IPS-15b (cell line): ENCODE measurements at regions not wholly inside any gene's neighbourhood (a gene's known extent, or its start where the extent isn't known, plus 50 kb on each side); places are given as distances from the start of the nearest gene placed in this dataset.

Source experiments
- H3K27me3 ChIP-seq: one replicate; pipeline ENCODE4 v1.6.1; 2013; ENCODE audit warnings: low read length; ENCODE audit not compliant: control insufficient read depth, insufficient read depth
- H3K36me3 ChIP-seq: one replicate; pipeline ENCODE4 v1.6.1; 2013; ENCODE audit warnings: low read length; ENCODE audit not compliant: control insufficient read depth, insufficient read depth
- H3K4me1 ChIP-seq: one replicate; pipeline ENCODE4 v1.6.1; 2013; ENCODE audit warnings: mild to moderate bottlenecking, low read length; ENCODE audit not compliant: control insufficient read depth, insufficient read depth
- H3K4me3 ChIP-seq: one replicate; pipeline ENCODE4 v1.5.1; 2013; ENCODE audit warnings: low read depth, low read length
- H3K9ac ChIP-seq: one replicate; pipeline ENCODE4 v1.6.1; 2013; ENCODE audit warnings: low read depth, mild to moderate bottlenecking, low read length
- H3K9me3 ChIP-seq: one replicate; pipeline ENCODE4 v1.6.1; 2013; ENCODE audit warnings: mild to moderate bottlenecking, low read length; ENCODE audit not compliant: control insufficient read depth, insufficient read depth

DNA sequence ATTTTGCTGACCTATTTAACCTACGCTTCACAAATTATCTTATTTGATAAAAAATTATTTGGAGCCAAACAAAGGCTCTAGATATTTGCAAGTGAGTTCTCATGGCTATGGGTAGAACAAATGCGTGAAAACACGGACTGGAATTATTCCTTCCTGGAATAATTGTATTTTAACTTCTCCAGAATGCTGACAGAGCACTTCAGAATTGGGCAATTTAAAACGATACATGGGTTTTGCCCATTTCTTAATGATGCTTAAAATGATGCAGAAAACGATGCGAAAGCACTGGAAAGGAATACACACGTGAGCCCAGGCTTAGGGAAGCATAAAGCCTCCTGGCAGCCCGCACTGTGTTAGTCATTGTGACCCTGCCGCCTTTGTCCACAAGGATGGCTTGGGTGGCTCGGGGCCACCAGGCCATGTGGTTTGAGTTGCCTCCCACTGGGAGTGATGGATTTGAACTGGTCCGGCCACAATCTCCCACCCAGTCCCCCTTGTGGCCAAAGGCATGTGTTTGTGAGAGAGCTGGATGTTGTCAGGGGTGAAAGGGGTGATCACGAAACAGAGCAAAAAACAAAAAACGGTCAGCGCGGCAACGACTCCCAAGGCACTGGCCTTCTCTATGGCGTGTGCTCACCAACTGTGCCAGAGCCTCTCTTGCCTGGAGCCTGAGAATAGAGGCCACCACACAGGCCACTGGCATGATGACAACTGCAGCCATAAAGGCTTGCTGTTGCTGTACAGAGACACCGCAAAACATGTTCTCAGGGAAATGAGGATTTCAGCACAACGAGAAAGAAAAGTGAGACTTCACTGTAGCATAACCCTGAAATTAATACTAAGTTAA lies 234.2 kb upstream of the ADAMTS16 start:
- H3K9ac ChIP-seq, result no peak overlapping the region
- H3K4me1 ChIP-seq, result no peaks in the 10 kb centered on the region
- no peaks in the 10 kb centered on the region for H3K36me3 ChIP-seq
- H3K27me3 ChIP-seq, result no peaks in the 10 kb centered on the region
- H3K4me3 ChIP-seq, result no peak overlapping the region
- H3K9me3 ChIP-seq, result no peaks in the 10 kb centered on the region

DNA sequence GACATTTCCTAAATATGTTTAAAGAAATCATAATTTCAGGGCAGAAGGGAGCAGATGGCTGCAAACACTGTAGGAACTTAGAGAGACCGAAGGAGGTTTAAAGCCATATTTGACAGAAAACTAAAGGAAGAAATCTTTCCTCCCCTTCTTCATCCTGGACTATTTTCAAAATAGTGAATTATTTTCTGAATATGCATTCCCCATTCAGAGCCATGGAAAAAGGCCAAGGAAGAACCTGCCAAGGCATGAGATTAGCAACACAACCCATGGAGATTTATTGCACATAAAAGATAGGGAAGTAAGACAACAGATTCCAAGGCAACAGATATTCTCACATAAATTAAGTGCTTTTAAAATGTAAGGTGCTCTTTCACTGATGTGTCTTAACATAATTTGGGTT lies 233.3 kb upstream of the ADAMTS16 start:
- Histone ChIP-seq H3K27me3 (no peaks in the 10 kb centered on the region), H3K4me3 (no peak overlapping the region), H3K4me1 (no peaks in the 10 kb centered on the region), H3K36me3 (no peaks in the 10 kb centered on the region), H3K9me3 (no peaks in the 10 kb centered on the region), H3K9ac (no peak overlapping the region)

DNA sequence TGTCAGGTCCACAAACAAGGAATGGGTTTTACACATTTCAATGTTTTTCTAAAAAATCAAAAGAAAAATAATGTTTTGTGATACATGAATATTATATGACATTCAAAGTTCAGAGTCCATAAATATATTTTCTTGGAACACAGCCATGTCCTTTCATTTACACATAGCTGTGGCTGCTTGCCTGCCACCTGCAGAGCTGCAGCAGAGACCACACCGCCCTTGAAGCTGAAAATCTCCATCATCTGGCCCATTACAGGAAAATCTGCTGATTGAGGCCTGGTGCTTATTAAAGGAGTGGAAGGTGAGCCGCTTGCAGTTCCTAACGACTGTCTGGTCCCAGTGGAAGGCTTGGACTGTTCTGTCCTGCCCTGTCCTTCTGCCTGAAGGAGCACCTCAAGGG lies 232.6 kb upstream of the ADAMTS16 start:
- Histone ChIP-seq H3K9ac (no peak overlapping the region), H3K36me3 (no peaks in the 10 kb centered on the region), H3K9me3 (no peaks in the 10 kb centered on the region), H3K27me3 (no peaks in the 10 kb centered on the region), H3K4me3 (no peak overlapping the region), H3K4me1 (no peaks in the 10 kb centered on the region)

GRCh38 chr5:4909086-4909485 lies 231.0 kb upstream of the ADAMTS16 start:
- Histone ChIP-seq H3K4me1 (no peaks in the 10 kb centered on the region), H3K4me3 (no peak overlapping the region)

GRCh38 chr5:4911646-4912403 lies 228.3 kb upstream of the ADAMTS16 start:
- no peak overlapping the region for H3K4me3 ChIP-seq
- no peaks in the 10 kb centered on the region for H3K36me3 ChIP-seq
- H3K4me1 ChIP-seq, result no peaks in the 10 kb centered on the region
- no peak overlapping the region for H3K9ac ChIP-seq
- H3K9me3 ChIP-seq, result no peaks in the 10 kb centered on the region
- H3K27me3 ChIP-seq, result no peaks in the 10 kb centered on the region

More at GRCh38 chr5:4909086-4909485, 231.0 kb upstream of the ADAMTS16 start:
- Histone ChIP-seq H3K36me3 (no peaks in the 10 kb centered on the region), H3K27me3 (no peaks in the 10 kb centered on the region), H3K9me3 (no peaks in the 10 kb centered on the region), H3K9ac (no peak overlapping the region)

GRCh38 chr5:4921929-4922328 lies 218.2 kb upstream of the ADAMTS16 start:
- Histone ChIP-seq H3K9ac (no peak overlapping the region), H3K9me3 (no peaks in the 10 kb centered on the region), H3K27me3 (no peaks in the 10 kb centered on the region), H3K36me3 (no peaks in the 10 kb centered on the region), H3K4me3 (no peak overlapping the region), H3K4me1 (no peaks in the 10 kb centered on the region)

DNA sequence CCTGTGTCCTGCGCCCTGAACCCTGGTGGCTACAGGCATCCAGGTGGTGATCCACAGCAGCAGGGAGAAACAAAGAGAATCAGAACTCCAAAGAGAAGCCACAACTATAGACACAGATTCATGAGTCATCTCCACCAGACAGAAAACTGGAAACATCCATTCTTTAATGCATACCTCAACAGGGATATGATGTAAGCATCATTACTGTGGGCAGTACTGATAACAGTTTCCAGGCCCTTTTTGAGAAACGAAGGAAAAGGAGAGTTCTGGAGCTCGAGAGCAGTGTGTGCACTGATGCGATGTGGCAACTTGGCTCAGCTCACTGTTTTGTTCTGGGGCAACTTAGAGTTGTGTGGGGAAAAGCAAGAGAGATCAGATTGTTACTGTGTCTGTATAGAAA lies 215.6 kb upstream of the ADAMTS16 start:
- no peak overlapping the region for H3K9ac ChIP-seq
- no peak overlapping the region for H3K4me3 ChIP-seq
- H3K4me1 ChIP-seq, result no peaks in the 10 kb centered on the region
- H3K36me3 ChIP-seq, result no peaks in the 10 kb centered on the region
- no peaks in the 10 kb centered on the region for H3K9me3 ChIP-seq
- H3K27me3 ChIP-seq, result no peaks in the 10 kb centered on the region

GRCh38 chr5:4927097-4927496 lies 213.0 kb upstream of the ADAMTS16 start:
- Histone ChIP-seq H3K9me3 (no peaks in the 10 kb centered on the region), H3K4me1 (no peaks in the 10 kb centered on the region), H3K9ac (no peak overlapping the region)

GRCh38 chr5:4928409-4928808 lies 211.7 kb upstream of the ADAMTS16 start:
- H3K27me3 ChIP-seq, result no peaks in the 10 kb centered on the region
- no peaks in the 10 kb centered on the region for H3K36me3 ChIP-seq
- no peaks in the 10 kb centered on the region for H3K9me3 ChIP-seq
- no peaks in the 10 kb centered on the region for H3K4me1 ChIP-seq
- H3K9ac ChIP-seq, result no peak overlapping the region
- H3K4me3 ChIP-seq, result no peak overlapping the region

More at GRCh38 chr5:4927097-4927496, 213.0 kb upstream of the ADAMTS16 start:
- Histone ChIP-seq H3K36me3 (no peaks in the 10 kb centered on the region), H3K4me3 (no peak overlapping the region), H3K27me3 (no peaks in the 10 kb centered on the region)

- H3K27me3 ChIP-seq, result no peaks in the 10 kb centered on the region
- no peak overlapping the region for H3K9ac ChIP-seq
- no peaks in the 10 kb centered on the region for H3K9me3 ChIP-seq
These were observed 211.0 kb upstream of the ADAMTS16 start for GRCh38 chr5:4929092-4929655.

GRCh38 chr5:4939042-4939781 lies 200.9 kb upstream of the ADAMTS16 start:
- no peak overlapping the region for H3K4me3 ChIP-seq
- H3K9ac ChIP-seq, result no peak overlapping the region
- no peaks in the 10 kb centered on the region for H3K4me1 ChIP-seq
- no peaks in the 10 kb centered on the region for H3K36me3 ChIP-seq
- H3K9me3 ChIP-seq, result no peaks in the 10 kb centered on the region
- H3K27me3 ChIP-seq, result no peaks in the 10 kb centered on the region

More at GRCh38 chr5:4929092-4929655, 211.0 kb upstream of the ADAMTS16 start:
- Histone ChIP-seq H3K4me3 (no peak overlapping the region), H3K36me3 (no peaks in the 10 kb centered on the region), H3K4me1 (no peaks in the 10 kb centered on the region)
